A673 (cell line): ENCODE measurements at regions not wholly inside any gene's neighbourhood (a gene's known extent, or its start where the extent isn't known, plus 50 kb on each side); places are given as distances from the start of the nearest gene placed in this dataset.

ENCODE experiments used
- BruUV-seq: library from RNA; stranded (reverse); fragments of 400-500 nt; replicated peaks from 2 replicates; lab custom pipeline; 2021; lab: Mats Ljungman, UMichigan
- CTCF ChIA-PET: fragments of 300-600 bp; sonication (Branson Sonifier 250); formaldehyde crosslinking; loops from one replicate; lab custom pipeline; 2022; ENCODE audit warnings: antibody characterized with exemption; lab: Charles Lee
- POLR2A ChIA-PET: fragments of 300-600 bp; sonication (Branson Sonifier 250); formaldehyde crosslinking; loops from one replicate; lab custom pipeline; 2022; ENCODE audit warnings: antibody characterized with exemption; ENCODE audit not compliant: low non-redundant PET; lab: Charles Lee
- DNase-seq: peaks from one replicate; pipeline ENCODE4 v3.0.0-alpha.2; 2015; ENCODE audit warnings: low spot score
- H3K27ac ChIP-seq: fragments of 200-600 bp; sonication (generic); 2 replicates; pipeline ENCODE4 v1.5.1; 2016; ENCODE audit warnings: mixed run types, low read depth, mild to moderate bottlenecking, mixed read lengths, antibody characterized with exemption, low read length; ENCODE audit not compliant: poor library complexity, severe bottlenecking
- H3K27me3 ChIP-seq: fragments of 200-600 bp; sonication (generic); replicated peaks from 2 replicates; pipeline ENCODE4 v1.6.1; 2017; ENCODE audit warnings: mixed run types, low read depth, mild to moderate bottlenecking, mixed read lengths, antibody characterized with exemption, low read length; ENCODE audit not compliant: insufficient read depth, poor library complexity
- H3K36me3 ChIP-seq: fragments of 200-600 bp; sonication (generic); 2 replicates; pipeline ENCODE4 v1.6.1; 2016; ENCODE audit warnings: mixed run types, mild to moderate bottlenecking, mixed read lengths, antibody characterized with exemption, low read length; ENCODE audit not compliant: insufficient read depth, poor library complexity, severe bottlenecking
- H3K4me1 ChIP-seq: fragments of 200-600 bp; sonication (generic); 2 replicates; pipeline ENCODE4 v1.6.1; 2017; ENCODE audit warnings: mixed run types, mild to moderate bottlenecking, mixed read lengths, antibody characterized with exemption, low read length; ENCODE audit not compliant: insufficient read depth, poor library complexity, severe bottlenecking
- H3K4me3 ChIP-seq: fragments of 200-600 bp; sonication (generic); 2 replicates; pipeline ENCODE4 v1.5.1; 2016; ENCODE audit warnings: low read depth, mixed run types, mild to moderate bottlenecking, mixed read lengths, low read length; ENCODE audit not compliant: poor library complexity, severe bottlenecking
- H3K9me3 ChIP-seq: fragments of 200-600 bp; sonication (generic); 2 replicates; pipeline ENCODE4 v1.6.1; 2016; ENCODE audit warnings: mixed run types, low read depth, mild to moderate bottlenecking, mixed read lengths, antibody characterized with exemption, low read length; ENCODE audit not compliant: poor library complexity, severe bottlenecking
- EZH2 ChIP-seq: fragments of 200-600 bp; sonication (generic); IDR thresholded peaks from 2 replicates; pipeline ENCODE4 v1.6.1; 2017; ENCODE audit warnings: borderline replicate concordance, low read depth, mild to moderate bottlenecking, mixed read lengths, antibody characterized with exemption, low read length; ENCODE audit not compliant: poor library complexity, severe bottlenecking
- intact Hi-C: fragments of 100-400 bp; cut with micrococcal nuclease; formaldehyde crosslinking; loops from one replicate; pipeline ENCODE4 v1.10.0; 2022; ENCODE audit not compliant: unreplicated experiment
- TF ChIP-seq, protein P1 (sequence below): fragments of 300-800, 200-600 bp; sonication (generic); conservative IDR thresholded peaks from 2 replicates; pipeline ENCODE4 v1.5.1; 2017; ENCODE audit warnings: low read depth, mild to moderate bottlenecking, antibody characterized with exemption, low read length, moderate library complexity, mixed read lengths

DNA sequence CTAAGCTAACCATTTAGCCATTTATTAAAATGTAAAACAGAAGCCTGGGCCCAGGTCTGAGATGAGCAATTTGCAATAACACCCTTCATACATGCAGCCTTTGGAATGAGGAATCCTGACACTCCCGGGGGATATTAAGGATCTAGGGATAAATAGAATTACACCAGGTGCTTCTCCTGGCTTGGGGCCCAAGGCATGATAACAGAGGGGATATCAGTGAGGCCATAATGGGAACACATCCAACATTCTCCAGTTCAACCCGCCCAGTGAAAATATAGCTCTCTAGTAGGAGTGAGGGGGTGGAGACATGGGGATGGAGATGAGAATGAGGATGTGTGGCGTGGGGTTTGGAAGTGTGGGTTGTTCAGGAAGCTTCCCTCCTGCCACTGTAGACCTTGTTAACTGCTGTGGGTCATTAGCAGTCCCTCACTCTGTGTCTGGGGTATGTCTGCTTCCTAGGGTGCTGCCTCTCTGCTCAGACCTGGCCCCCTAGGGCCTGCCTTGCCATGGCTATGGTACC is 57.9 kb upstream of the KANK4 start:
- TF ChIP-seq, protein P1, sequence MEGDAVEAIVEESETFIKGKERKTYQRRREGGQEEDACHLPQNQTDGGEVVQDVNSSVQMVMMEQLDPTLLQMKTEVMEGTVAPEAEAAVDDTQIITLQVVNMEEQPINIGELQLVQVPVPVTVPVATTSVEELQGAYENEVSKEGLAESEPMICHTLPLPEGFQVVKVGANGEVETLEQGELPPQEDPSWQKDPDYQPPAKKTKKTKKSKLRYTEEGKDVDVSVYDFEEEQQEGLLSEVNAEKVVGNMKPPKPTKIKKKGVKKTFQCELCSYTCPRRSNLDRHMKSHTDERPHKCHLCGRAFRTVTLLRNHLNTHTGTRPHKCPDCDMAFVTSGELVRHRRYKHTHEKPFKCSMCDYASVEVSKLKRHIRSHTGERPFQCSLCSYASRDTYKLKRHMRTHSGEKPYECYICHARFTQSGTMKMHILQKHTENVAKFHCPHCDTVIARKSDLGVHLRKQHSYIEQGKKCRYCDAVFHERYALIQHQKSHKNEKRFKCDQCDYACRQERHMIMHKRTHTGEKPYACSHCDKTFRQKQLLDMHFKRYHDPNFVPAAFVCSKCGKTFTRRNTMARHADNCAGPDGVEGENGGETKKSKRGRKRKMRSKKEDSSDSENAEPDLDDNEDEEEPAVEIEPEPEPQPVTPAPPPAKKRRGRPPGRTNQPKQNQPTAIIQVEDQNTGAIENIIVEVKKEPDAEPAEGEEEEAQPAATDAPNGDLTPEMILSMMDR: no peak
- TF ChIP-seq EZH2: no peak
- intact Hi-C loops: no loop called here
- H3K9me3 ChIP-seq: peaks cover 9% of the 10 kb centered on the region
- no peaks in the 10 kb centered on the region for H3K4me1 ChIP-seq
- BruUV-seq: no TSS peak
- ChIA-PET POLR2A (interaction anchor here (0.7 kb wide), 1 partner anchor 91 kb away, joined by 3 read pairs; no protein-coding TSS in a partner anchor), CTCF (no interaction called here)
- H3K36me3 ChIP-seq: no peaks in the 10 kb centered on the region
- H3K4me3 ChIP-seq: no peak overlapping the region
- H3K27ac ChIP-seq: no peak overlapping the region
- DNase-seq: no peak
- no peaks in the 10 kb centered on the region for H3K27me3 ChIP-seq

DNA sequence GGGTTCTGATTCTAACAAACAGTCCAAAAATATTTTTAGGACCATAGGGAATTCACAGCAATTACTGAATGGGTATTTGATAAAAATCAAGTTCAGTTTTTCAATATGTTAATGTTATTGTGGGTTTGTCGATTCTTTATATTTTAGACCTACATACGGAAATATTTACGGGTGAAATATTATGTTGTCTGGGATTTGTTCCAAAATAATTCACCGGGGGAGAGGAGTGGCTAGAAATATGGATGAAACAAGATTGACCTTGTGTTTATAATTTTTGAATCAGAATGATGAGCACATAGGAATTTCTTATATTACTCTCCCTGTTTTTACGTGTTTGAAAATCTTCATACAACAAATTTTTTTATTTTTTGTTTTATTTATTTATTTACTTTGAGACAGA is 56.7 kb upstream of the USP1 start:
- no peak for TF ChIP-seq EZH2
- TF ChIP-seq, protein P1: no peak
- no peak for DNase-seq
- Histone ChIP-seq H3K9me3 (peaks cover 9% of the 10 kb centered on the region), H3K36me3 (no peaks in the 10 kb centered on the region), H3K4me3 (no peak overlapping the region), H3K27ac (no peak overlapping the region), H3K27me3 (no peaks in the 10 kb centered on the region), H3K4me1 (peaks cover 20% of the 10 kb centered on the region)
- BruUV-seq: no TSS peak
- ChIA-PET CTCF (no interaction called here), POLR2A (no interaction called here)
- intact Hi-C loops: no loop called here

DNA sequence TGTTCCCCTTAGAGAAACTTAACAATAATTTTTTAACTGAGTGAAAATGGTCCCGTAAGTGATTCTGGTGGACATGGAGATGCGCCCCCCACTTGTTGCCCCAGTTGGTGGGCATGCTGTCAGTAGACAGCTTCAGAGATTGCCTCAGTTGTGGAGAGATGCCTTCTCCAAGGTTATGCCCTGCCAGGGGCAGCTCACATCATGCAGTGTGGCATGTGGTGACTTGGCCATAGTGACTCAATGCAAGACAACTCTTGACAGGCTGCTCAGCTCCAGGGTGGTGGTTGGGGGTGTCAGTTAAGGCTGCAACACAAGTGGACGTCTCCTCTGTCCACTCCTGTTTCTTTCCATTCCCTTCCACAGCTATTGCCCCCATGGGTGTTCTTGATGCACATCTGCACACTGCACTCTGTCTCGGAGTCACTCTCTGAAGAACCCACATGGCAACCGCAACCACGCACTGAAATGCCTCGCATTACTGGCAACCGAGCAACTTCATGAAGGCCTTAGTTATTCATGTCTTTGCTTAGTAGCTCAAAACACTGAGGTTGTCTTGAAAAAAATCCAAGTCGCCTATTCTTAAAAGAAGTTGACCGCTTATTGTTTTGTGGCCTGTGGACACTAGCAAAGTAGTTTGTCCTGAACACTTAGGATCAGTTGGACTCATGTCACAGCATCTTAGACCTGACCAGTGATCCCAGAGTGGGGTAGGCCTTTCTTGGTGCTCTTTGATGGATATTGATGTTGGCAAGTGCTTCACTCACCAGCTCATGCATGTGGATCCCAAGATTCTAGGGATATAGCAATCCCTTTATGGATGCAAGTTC is 54.8 kb upstream of the USP1 start:
- ChIA-PET POLR2A (no interaction called here), CTCF (no interaction called here)
- H3K27me3 ChIP-seq: no peaks in the 10 kb centered on the region
- no peaks in the 10 kb centered on the region for H3K36me3 ChIP-seq
- no peak for DNase-seq
- peaks cover 34% of the 10 kb centered on the region for H3K4me1 ChIP-seq
- H3K4me3 ChIP-seq: no peak overlapping the region
- H3K9me3 ChIP-seq: peaks cover 9% of the 10 kb centered on the region
- intact Hi-C loops: no loop called here
- no peak for TF ChIP-seq EZH2
- TF ChIP-seq, protein P1: no peak
- H3K27ac ChIP-seq: no peak overlapping the region
- no TSS peak for BruUV-seq
